GM11168 (cell line): ENCODE measurements at regions not wholly inside any gene's neighbourhood (a gene's known extent, or its start where the extent isn't known, plus 50 kb on each side); places are given as distances from the start of the nearest gene placed in this dataset.
"Not testable (repeated sequence)": the region's sequence is repeated elsewhere in the genome, so short reads cannot be mapped to it uniquely, and the experiment has no call there.

Experiments used
- in situ Hi-C: fragments of 300-500 bp; cut with MboI; formaldehyde crosslinking; loops from one replicate; pipeline ENCODE4 v1.12.0; 2022; ENCODE audit warnings: low sequenced_read_pairs; ENCODE audit not compliant: unreplicated experiment

- in situ Hi-C loops, result no loop called here
These were observed 554.8 kb upstream of the PABPC4L start for GRCh38 chr4:134756421-134756820.

- in situ Hi-C loops, result no loop called here
These were observed 552.9 kb upstream of the PABPC4L start for GRCh38 chr4:134754301-134755019.

GRCh38 chr4:134753390-134753789, 551.8 kb upstream of the PABPC4L start:
- in situ Hi-C loops, result no loop called here

GRCh38 chr4:134747108-134747805, 545.7 kb upstream of the PABPC4L start:
- in situ Hi-C loops, result no loop called here

DNA sequence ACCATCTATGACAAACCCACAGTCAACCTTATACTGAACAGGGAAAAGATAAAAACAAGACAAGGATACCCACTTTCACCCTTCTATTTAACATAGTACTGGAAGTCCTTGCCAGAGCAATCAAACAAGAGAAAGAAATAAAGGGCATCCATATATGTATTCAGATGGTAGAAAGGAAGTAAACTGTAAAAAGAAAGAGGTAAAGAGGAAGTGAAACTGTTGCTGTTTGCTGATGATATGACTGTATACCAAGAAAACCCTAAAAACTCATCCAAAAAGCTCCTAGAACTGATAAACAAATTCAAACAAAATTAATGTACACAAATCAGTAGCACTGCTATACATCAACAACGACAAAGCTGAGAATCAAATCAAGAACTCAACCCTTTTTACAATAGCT, 538.7 kb upstream of the PABPC4L start:
- in situ Hi-C loops, result no loop called here

DNA sequence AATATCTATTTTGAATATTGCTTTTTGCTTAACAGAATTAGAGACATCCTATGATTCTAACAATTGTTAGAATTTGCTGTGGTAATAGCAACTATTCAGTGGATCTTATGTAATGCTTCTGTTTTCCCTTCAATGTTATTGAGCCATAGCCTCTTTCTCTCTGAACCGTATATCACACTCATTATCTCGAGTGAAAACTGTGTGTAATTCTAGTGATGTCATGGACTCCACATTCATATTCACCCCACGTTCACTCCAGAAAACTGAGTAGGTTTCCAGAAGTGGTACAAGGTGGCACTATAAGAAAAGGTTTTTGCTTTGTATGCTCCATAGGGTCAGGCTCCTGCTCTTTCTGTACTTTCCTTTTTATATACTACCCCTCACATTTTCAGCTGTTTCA, 534.3 kb upstream of the PABPC4L start:
- in situ Hi-C loops, result no loop called here

GRCh38 chr4:134727696-134728095, 526.1 kb upstream of the PABPC4L start:
- in situ Hi-C loops, result no loop called here

DNA sequence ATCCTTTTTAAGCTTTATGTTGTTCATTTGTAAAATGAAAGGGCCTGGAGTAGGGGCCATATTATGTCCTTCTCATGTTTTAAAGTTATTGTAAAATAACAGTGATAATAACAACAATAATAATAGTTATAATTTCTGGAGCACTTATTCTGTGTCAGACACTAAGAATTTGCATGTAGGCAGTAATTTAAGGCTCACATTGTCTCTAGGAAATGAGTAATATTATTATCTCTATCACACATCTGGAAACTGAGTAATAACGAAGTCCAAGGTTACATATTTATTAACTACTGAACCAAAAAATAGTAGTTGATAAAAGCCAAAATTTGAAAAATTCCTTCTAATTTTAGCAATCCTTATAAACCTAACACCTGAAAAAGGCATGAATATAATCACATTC, 520.7 kb upstream of the PABPC4L start:
- in situ Hi-C loops, result no loop called here

- in situ Hi-C loops, result no loop called here
These were observed 518.4 kb upstream of the PABPC4L start for GRCh38 chr4:134720030-134720429.

DNA sequence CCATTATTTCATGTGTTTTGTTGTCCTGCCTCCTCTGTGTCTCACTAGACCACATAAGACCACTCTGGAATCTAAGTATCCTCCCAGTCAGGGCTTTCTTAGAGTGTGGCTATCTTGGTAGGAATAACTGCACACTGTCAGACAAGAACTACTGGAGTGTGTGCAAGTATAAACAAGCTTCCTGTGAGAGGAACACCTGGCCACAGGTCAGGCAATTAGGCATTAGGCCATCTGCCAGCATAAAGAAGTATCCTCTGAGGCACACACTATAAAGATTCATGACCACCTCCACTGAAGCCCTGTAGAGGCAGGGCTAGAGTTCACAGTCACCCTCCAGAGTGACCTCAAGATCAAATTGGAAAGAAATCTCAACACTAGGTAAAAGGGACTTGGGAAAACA, 507.0 kb upstream of the PABPC4L start:
- in situ Hi-C loops, result no loop called here

DNA sequence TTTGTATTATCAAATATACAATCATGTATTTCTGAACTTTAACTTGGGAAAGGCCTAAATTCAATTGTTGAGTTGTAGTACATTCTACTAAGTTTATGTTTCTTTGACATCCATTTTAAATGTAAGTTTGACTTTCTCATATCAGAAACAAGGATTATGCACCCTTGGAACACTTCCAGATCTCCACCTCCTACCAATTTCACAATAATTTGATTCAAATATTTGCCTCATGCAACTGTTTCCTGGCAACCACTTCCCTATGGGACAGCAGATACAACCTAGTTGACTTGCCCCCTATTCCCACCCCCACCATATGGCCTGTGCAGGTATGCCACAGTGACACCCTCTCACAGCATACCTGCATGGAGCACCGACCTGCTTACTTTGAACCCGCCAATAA, 506.4 kb upstream of the PABPC4L start:
- in situ Hi-C loops, result no loop called here

DNA sequence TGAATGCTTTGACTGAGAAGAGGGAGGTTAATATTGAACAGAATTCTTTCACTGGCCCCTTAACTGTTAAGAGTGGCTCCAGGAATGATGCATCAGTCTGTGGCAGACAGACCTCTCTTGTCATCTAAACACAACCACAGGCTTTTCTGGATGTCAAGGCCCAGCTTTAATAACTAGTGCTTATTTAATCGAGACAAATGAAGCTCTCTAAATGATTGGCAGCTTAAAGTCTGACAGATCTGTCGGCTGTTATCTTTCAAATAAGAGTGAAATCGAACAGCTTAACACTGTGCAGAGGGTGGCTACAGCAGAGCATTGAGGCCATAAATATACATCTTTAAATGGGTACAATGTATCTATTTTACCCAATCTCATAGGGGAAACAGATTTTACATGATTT, 500.8 kb upstream of the PABPC4L start:
- in situ Hi-C loops, result no loop called here

GRCh38 chr4:134700251-134700650, 498.7 kb upstream of the PABPC4L start:
- in situ Hi-C loops, result no loop called here

DNA sequence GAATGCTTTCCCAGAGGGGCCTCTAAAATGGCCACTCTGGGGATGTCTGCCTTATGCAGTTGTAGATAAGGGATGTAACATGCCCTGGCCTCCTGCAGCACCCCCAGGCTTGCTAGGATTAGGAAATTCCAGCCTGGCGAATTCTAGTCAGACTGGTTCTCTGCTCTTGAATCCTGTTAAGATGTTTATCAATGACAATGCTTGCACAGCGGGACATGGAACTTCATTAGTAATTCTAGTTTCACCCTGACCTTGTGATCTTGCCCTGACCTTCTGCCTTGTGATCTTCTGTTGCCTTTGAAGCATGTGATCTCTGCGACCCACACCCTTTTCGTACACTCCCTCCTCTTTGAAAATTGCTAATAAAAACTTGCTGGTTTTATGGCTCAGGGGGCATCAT, 497.2 kb upstream of the PABPC4L start:
- in situ Hi-C loops, result not testable (repeated sequence)

- in situ Hi-C loops, result no loop called here
These were observed 493.8 kb upstream of the PABPC4L start for GRCh38 chr4:134695433-134695832.

- in situ Hi-C loops, result no loop called here
These were observed 490.3 kb upstream of the PABPC4L start for GRCh38 chr4:134691915-134692314.

DNA sequence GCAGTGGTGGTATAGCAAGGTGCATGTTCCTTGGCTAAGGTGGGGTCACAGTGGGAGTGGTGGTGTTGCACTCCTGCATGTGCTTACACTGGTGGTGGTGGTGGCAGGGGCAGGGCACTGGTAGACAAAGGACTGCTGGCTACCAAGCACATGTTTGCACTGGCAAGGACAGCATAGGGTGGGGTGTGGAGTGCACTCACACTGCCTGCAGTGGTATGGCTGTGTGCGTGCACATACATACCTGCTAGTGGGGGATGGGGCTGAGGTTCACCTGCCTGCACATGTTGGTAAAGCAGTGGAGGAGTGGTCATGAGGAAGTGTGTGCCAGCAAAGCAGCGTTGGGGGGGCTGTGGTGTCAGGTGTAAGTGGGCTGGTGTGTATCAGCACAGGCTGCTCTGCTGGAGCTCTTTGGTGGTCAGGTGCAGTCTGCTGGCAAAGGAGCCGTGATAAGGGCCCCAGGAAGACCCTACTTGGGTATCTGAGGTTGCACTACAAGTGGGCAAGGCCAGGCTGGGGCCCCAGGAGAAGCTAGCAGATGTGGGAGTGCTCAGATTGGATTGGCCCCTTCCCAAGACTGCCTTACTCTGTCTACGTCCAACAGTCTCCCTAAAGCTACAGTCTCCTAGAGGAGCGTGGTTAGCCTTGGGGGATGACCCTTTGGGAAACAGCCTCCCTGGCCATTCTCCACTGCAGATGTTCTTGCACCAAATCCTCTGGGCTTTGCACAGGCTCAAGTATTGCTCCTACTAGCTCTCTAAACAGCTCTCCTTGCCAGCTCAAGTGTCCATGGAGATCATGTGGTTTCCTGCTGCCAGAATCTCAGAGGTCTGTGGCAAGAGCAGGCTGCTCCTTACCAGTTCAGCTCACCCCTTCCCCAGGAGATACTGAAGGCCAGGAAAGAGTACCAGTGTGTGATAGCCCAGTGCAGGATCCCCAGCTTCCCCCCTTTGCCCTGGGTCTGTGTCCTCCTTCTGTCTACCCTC, 486.3 kb upstream of the PABPC4L start:
- in situ Hi-C loops, result no loop called here

GRCh38 chr4:134677209-134677814, 475.7 kb upstream of the PABPC4L start:
- in situ Hi-C loops, result no loop called here

DNA sequence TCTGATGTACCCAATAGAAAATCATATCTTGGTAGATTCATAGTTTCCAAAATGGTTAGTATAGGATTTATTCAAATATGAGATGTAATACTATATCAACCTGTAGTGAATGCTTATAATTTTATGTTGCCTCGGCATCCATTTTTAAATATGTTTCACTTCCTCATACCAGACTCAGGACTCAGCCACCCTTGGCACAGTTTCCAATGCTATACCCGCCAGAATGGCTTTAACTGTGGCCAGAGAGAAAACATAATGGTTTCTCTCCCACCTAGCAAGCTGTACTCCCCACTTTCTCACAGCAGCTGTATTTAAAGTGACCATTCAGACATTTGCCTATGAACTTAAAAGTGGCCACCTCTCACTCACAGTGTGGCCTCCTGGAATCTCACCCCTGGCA, 466.6 kb upstream of the PABPC4L start:
- in situ Hi-C loops, result no loop called here

DNA sequence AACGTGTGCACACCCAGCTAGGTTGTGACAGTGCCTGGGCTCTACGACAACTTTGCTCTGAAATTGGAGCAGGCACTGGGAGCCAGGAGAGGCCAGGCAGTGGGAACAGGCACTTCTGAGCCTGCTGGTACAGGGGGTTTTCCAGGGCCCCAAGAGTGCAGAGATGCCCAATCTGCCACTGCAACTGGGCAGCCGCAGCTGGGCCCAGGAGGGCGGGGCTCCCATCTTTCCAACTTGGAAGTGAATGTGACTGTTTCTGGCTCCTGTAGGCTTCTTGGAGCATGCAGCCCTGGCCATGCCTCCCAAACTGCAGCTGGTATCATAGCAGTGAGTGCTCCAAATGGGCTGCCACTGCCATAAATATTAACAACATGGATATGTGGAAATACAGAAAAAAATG, 465.1 kb upstream of the PABPC4L start:
- in situ Hi-C loops, result no loop called here
